Stimulated activated CD4-positive, alpha-beta T cell treated with anti-CD3 and anti-CD28 coated beads, TNF-alpha, amount 100 ng/mL, for 1 hour (primary cell): ENCODE measurements at regions not wholly inside any gene's neighbourhood (a gene's known extent, or its start where the extent isn't known, plus 50 kb on each side); places are given as distances from the start of the nearest gene placed in this dataset.
A peak's percentile ranks its signal among the peaks of the same experiment; 100 is the strongest.
"Not testable (repeated sequence)": the region's sequence is repeated elsewhere in the genome, so short reads cannot be mapped to it uniquely, and the experiment has no call there.

Source experiments
- DNase-seq, 3 donors: peaks; one replicate each; pipeline ENCODE4 v3.0.0-alpha.2; 2020; ENCODE audit warnings: low read depth in 3 of 3, low spot score in 1 of 3

DNA sequence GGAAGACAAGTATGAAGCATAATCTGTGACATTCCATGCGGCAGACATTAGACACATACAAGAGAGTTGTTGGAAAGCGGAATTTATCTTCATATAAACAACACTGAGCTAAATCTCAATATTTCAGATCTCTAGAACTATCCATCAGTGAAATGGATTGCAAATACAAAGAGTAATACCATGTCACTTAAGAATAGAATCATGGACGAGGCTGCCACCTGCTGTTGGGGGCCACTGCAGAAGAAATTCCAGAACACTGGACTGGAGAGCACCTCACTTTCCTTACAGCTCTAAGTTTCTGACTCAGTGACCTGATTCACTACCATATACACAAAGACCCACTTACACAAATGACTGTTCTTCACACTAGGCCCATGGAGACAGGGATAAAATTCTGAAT is 346.7 kb downstream of the OR4F29 start:
- DNase-seq, result not testable (repeated sequence)

DNA sequence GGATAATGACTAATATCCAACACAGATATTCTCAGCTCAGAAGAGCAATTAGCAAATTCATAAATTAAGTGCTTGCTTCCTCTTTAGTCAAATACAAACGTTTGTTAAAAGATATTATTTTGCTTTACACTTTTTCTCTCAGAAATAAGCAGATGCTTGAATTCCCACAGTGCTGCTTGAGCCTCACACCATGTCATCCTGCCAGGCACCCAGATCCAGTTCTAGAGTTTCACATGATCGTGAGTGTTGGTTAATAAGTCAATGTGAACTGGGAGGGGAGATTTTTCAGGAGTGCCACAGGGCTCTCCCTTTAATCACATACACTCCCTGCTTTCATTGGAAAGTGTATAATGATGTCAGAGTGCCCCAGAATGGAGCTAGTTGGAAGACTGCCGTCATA is 352.0 kb downstream of the OR4F29 start:
- DNase-seq, result not testable (repeated sequence)

DNA sequence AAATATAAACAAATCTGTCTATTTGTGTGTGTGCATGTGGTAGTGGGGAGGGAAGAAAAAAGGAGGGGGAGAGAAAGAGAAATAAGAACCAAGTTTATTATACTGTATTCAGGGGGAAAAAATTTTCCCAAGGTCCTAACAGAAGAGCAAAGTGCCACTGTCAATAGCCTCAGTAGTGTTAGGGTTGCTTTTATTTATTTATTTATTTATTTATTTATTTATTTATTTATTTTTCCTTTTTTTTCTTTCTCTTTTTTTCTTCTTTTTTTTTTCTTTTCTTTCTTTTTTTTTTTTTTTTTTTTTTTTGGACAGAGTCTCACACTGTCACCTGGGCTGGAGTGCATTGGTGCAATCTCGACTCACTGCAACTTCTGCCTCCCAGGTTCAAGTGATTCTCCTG is 352.7 kb downstream of the OR4F29 start:
- DNase-seq, result not testable (repeated sequence)

DNA sequence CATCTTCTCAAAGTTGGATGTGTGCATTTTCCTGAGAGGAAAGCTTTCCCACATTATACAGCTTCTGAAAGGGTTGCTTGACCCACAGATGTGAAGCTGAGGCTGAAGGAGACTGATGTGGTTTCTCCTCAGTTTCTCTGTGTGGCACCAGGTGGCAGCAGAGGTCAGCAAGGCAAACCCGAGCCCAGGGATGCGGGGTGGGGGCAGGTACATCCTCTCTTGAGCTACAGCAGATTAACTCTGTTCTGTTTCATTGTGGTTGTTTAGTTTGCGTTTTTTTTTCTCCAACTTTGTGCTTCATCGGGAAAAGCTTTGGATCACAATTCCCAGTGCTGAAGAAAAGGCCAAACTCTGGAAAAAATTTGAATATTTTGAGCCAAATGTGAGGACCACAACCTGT is 360.2 kb downstream of the OR4F29 start:
- DNase-seq, result not testable (repeated sequence)

DNA sequence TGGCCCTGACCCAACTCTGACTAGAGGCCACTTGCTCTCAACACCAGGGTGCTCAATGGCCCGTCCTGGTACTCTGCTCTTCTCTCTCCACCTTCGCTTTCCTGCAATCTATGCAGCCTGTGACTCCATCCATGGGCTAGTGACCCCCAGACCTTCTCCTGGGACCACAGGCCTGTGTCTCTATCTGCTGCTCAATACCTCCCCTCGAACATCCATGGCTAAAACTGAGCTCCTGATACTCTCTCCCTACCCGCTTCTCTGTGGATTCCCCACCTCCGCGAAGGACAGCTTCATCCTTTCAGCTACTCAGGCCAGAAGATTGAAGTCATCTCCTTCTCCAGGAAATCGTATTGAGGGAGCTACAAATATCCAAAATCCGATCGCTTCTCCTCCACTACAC is 363.4 kb downstream of the OR4F29 start:
- not testable (repeated sequence) for DNase-seq

DNA sequence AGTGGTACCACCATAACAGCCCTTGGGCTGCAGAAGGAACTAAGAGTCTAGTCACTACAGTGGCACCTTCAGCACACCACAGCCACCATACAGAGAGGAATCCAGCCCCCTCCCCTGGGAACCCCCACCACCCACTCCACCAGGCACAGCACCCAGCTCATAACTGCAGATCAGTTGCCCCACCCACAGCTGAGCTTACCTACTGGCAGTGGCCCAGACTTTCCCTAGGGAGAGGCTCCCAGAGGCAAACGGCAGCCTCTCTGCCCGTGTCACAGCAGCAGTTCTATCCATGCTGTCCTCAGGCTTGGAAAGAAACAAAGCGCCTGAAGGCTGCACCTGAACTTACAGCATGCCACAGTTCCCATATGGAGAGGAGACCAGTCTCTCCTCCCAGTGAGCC is 372.3 kb downstream of the OR4F29 start:
- not testable (repeated sequence) for DNase-seq

DNA sequence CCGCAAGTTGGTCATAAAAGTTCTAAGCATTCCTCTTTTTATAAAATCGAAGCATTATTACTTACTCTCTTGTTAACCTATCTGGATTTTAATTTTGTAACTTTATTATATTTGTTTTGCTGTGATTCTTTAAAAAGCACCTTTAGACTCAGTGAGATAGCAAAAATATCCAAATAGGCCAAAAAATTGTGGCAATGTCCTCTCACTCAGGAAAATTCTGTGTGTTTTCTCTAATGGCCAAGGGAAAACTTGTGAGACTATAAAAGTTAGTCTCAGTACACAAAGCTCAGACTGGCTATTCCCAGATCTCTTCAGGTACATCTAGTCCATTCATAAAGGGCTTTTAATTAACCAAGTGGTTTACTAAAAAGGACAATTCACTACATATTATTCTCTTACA is 386.4 kb downstream of the OR4F29 start, which contains the start of gene OR4F5:
TSS of gene OR4F5 (plus strand) at position 301 of the 400 bp plus-strand sequence.
- not testable (repeated sequence) for DNase-seq

DNA sequence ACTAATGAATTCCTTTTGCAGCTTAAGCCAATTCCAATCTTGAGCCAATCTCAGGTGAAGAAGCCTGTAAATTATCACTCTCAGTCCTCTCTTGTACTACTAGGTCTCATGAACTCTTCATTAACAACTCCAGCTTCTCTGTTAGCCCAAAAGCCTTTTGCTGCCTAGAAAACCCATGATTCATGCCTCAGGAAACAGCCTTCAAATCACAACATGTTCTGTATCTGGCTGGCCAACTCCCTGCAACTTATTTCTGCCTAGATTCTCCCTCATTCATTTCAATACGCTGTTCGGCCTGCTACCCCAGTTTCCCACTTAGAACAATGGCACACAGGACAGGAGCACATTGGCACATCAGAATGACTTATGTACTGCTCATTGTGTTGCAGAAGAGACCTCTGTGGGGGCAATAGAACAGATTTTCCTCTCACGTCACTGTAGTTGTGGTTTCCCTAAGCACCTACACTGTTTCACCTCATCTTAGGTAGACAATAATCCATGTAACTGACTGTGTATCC is 395.4 kb downstream of the OR4F29 start:
- DNase-seq, result not testable (repeated sequence)

DNA sequence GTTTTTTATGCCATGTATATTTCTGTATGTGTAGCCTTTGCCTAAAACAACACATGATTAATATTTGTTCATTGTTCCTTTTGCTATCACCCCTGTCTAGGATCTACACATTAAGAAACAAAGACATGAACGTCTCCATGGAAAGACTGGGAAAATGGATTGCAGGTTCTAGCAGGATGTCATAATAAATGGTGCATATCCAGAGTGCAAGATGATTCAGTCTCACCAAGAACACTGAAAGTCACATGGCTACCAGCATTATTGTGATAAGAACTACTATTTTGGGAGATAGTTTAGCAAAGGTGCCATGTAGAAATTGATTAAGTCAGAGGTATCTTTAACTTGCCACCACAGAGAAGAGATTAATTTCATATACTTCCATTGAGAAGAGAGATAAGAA is 398.3 kb downstream of the OR4F29 start:
- not testable (repeated sequence) for DNase-seq

DNA sequence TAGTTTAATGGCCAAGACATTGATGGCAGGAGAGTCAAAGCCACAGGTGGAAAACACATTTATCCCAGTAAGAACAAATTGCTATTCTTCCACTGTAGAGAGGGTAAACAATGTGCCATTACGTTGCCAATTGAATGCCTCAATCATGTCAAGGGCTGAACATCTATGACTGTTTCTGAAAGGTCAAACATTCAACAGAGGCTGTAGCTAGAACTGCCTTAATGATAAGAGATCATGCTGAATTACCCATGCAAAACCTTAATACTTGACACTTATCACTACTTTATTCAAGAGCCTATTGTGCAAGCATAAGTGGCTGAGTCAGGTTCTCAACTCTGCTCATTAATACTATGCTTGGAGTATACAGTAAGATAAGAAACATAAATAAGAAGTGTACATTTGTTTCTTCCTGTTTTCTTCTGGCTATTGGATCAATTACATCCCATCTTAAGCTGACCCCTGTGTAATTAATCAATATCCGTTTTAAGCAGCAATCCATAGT is 409.5 kb downstream of the OR4F29 start:
- DNase-seq, result not testable (repeated sequence)

DNA sequence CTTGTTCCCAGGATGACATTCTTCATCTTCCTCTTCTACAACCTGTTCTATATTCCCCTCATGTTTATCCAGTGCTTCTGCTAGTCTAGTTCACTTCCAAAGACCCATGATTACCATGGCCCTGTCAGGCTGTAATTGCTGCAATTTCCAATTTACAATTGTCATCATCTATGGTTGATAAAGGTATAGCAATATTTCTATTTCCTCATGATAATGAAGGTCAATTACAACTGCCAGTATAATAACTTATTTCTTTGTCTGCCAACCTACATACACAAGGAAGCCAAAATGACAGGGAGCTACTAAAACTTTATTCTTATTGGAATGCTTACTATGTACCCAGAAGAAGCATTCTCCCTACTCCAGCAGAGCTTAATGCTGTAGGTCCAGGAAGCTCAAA is 410.3 kb downstream of the OR4F29 start:
- DNase-seq, result not testable (repeated sequence)

DNA sequence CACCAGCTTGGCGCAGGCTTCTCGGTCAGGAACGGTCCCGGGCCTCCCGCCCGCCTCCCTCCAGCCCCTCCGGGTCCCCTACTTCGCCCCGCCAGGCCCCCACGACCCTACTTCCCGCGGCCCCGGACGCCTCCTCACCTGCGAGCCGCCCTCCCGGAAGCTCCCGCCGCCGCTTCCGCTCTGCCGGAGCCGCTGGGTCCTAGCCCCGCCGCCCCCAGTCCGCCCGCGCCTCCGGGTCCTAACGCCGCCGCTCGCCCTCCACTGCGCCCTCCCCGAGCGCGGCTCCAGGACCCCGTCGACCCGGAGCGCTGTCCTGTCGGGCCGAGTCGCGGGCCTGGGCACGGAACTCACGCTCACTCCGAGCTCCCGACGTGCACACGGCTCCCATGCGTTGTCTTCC is 422.3 kb downstream of the OR4F29 start:
- DNase-seq, result not testable (repeated sequence)

DNA sequence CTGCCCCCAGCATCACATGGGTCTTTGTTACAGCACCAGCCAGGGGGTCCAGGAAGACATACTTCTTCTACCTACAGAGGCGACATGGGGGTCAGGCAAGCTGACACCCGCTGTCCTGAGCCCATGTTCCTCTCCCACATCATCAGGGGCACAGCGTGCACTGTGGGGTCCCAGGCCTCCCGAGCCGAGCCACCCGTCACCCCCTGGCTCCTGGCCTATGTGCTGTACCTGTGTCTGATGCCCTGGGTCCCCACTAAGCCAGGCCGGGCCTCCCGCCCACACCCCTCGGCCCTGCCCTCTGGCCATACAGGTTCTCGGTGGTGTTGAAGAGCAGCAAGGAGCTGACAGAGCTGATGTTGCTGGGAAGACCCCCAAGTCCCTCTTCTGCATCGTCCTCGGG is 434.2 kb downstream of the OR4F29 start:
- DNase-seq, result not testable (repeated sequence)

DNA sequence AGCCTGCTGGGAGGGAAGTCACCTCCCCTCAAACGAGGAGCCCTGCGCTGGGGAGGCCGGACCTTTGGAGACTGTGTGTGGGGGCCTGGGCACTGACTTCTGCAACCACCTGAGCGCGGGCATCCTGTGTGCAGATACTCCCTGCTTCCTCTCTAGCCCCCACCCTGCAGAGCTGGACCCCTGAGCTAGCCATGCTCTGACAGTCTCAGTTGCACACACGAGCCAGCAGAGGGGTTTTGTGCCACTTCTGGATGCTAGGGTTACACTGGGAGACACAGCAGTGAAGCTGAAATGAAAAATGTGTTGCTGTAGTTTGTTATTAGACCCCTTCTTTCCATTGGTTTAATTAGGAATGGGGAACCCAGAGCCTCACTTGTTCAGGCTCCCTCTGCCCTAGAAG is 435.5 kb downstream of the OR4F29 start:
- not testable (repeated sequence) for DNase-seq

DNA sequence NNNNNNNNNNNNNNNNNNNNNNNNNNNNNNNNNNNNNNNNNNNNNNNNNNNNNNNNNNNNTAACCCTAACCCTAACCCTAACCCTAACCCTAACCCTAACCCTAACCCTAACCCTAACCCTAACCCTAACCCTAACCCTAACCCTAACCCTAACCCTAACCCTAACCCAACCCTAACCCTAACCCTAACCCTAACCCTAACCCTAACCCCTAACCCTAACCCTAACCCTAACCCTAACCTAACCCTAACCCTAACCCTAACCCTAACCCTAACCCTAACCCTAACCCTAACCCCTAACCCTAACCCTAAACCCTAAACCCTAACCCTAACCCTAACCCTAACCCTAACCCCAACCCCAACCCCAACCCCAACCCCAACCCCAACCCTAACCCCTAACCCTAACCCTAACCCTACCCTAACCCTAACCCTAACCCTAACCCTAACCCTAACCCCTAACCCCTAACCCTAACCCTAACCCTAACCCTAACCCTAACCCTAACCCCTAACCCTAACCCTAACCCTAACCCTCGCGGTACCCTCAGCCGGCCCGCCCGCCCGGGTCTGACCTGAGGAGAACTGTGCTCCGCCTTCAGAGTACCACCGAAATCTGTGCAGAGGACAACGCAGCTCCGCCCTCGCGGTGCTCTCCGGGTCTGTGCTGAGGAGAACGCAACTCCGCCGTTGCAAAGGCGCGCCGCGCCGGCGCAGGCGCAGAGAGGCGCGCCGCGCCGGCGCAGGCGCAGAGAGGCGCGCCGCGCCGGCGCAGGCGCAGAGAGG is 441.3 kb downstream of the OR4F29 start:
- DNase-seq, result peak in 1 of 3 donors; percentile 14
